Fibroblast of lung (primary cell): ENCODE measurements at regions not wholly inside any gene's neighbourhood (a gene's known extent, or its start where the extent isn't known, plus 50 kb on each side); places are given as distances from the start of the nearest gene placed in this dataset.

ENCODE experiments used
- EZH2 ChIP-seq: IDR thresholded peaks from 2 replicates; pipeline ENCODE4 v1.5.1; 2012; ENCODE audit warnings: low read length, control low read depth, mild to moderate bottlenecking; ENCODE audit errors: missing control alignments
- TF ChIP-seq, protein P1 (sequence below), 2 donors: IDR thresholded peaks in 1 of 2; conservative IDR thresholded peaks in 1 of 2; 1 replicate in 1 of 2; 2 replicates in 1 of 2; pipeline ENCODE4 v1.5.1; 2011 to 2012; ENCODE audit warnings: low read length in 2 of 2, control low read depth in 1 of 2, inconsistent platforms in 1 of 2, low read depth in 1 of 2, mild to moderate bottlenecking in 1 of 2

DNA sequence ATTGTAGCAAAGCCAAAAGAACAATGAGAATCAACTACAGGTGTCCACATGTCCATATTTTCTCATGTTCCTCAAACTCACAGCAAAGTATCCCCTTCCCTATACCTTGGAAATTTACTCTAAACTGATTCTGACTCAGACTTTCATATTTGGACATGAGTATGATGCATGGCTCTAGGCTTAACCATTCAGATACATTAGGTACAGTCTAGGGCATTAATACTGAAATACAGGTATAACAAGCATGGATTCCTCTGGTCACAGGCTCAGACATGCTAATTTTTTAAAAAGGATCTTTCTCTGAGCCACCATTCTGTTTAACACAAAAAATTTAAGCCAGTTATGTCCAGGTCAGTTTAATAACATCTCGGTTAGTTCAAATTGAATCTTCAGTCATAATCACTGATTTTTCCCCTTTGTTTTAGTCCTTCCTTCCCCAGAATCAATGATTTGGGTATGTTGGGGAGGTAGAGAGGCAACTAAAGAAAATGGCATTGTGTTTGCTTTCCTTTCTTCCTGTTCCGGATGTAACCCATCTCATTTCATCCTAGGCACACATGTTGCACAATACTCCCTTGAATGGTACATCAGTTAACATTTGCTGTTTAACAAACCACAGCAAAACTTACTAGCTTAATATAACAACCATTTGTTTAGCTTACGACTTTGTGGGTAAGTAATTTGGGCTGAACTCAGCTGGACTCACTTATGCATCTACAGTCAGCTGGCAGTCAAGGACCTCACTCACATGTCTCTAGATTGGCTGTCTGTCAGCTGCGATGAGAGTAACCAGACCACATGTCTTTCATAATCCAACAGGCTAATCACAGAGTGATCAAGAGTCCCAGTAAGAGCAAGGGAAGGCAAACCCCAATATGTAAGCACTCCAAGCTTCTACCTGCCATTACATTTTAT lies 75.3 kb upstream of the GRIA3 start:
- TF ChIP-seq, protein P1, sequence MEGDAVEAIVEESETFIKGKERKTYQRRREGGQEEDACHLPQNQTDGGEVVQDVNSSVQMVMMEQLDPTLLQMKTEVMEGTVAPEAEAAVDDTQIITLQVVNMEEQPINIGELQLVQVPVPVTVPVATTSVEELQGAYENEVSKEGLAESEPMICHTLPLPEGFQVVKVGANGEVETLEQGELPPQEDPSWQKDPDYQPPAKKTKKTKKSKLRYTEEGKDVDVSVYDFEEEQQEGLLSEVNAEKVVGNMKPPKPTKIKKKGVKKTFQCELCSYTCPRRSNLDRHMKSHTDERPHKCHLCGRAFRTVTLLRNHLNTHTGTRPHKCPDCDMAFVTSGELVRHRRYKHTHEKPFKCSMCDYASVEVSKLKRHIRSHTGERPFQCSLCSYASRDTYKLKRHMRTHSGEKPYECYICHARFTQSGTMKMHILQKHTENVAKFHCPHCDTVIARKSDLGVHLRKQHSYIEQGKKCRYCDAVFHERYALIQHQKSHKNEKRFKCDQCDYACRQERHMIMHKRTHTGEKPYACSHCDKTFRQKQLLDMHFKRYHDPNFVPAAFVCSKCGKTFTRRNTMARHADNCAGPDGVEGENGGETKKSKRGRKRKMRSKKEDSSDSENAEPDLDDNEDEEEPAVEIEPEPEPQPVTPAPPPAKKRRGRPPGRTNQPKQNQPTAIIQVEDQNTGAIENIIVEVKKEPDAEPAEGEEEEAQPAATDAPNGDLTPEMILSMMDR (conservative IDR thresholded peaks at IDR 0.05 in 1 of 2, IDR thresholded peaks at IDR 0.05 in 1 of 2; ENCODE audit: low read depth in 1 of 2, low read length in 2 of 2), result no peak
- TF ChIP-seq EZH2, result no peak
